HEK293 (cell line): ENCODE measurements at regions not wholly inside any gene's neighbourhood (a gene's known extent, or its start where the extent isn't known, plus 50 kb on each side); places are given as distances from the start of the nearest gene placed in this dataset.

ENCODE experiments used
- CTCF ChIA-PET: fragments of 350-600 bp; formaldehyde crosslinking; extraction: SDS; loops from one replicate; lab custom pipeline; 2021; ENCODE audit warnings: antibody characterized with exemption; lab: Yijun Ruan, JAX
- POLR2A ChIA-PET: fragments of 300-600 bp; formaldehyde crosslinking; extraction: SDS; loops from one replicate; lab custom pipeline; 2020; ENCODE audit warnings: antibody characterized with exemption, inconsistent platforms; lab: Yijun Ruan, JAX
- H3K27ac ChIP-seq: fragments of 200-500 bp; sonication (Bioruptor generic); 2 replicates; pipeline ENCODE4 v1.5.1; 2014; ENCODE audit warnings: low read depth, low read length, control low read depth, inconsistent platforms; ENCODE audit errors: extremely low read depth
- H3K36me3 ChIP-seq, 2 experiments: fragments of 200-500 bp in 1 of 2; sonication (Bioruptor generic) in 1 of 2; 1 replicate in 1 of 2; 2 replicates in 1 of 2; pipeline ENCODE4 v1.5.1; 2014 to 2017; ENCODE audit warnings: inconsistent platforms in 2 of 2, low read length in 2 of 2; ENCODE audit not compliant: control insufficient read depth in 2 of 2, insufficient read depth in 1 of 2
- H3K4me1 ChIP-seq: fragments of 200-500 bp; sonication (Bioruptor generic); 2 replicates; pipeline ENCODE4 v1.5.1; 2014; ENCODE audit warnings: mild to moderate bottlenecking, low read length, inconsistent platforms; ENCODE audit not compliant: control insufficient read depth, insufficient read depth
- H3K4me3 ChIP-seq: 2 replicates; pipeline ENCODE4 v1.5.1; 2011; ENCODE audit warnings: low read depth, mild to moderate bottlenecking, control low read depth, low read length, moderate library complexity
- H3K9me3 ChIP-seq: fragments of 200-500 bp; sonication (Bioruptor generic); 2 replicates; pipeline ENCODE4 v1.5.1; 2014; ENCODE audit warnings: low read depth, low read length, inconsistent platforms; ENCODE audit not compliant: control insufficient read depth, insufficient read depth
- GLI2 ChIP-seq: fragments of 450-650 bp; formaldehyde crosslinking; IDR thresholded peaks from 2 replicates; pipeline ENCODE4; 2017; ENCODE audit warnings: missing biosample characterization, missing genetic modification characterization, low read depth, borderline replicate concordance
- HOXD13 ChIP-seq: sonication (generic); formaldehyde crosslinking; IDR thresholded peaks from 2 replicates; pipeline ENCODE4 v1.8.0; 2022; ENCODE audit warnings: missing genetic modification reagents, borderline replicate concordance
- KLF10 ChIP-seq: fragments of 450-650 bp; IDR thresholded peaks from 2 replicates; pipeline ENCODE4 v1.5.1; 2018; ENCODE audit warnings: missing biosample characterization, mild to moderate bottlenecking, missing genetic modification characterization
- MEIS1 ChIP-seq: sonication (generic); formaldehyde crosslinking; IDR thresholded peaks from 2 replicates; pipeline ENCODE4 v1.8.1; 2022; ENCODE audit warnings: missing genetic modification reagents, mild to moderate bottlenecking, borderline replicate concordance
- ZBTB17 ChIP-seq: fragments of 450-650 bp; formaldehyde crosslinking; IDR thresholded peaks from 2 replicates; pipeline ENCODE4 v1.5.1; 2016; ENCODE audit warnings: missing biosample characterization, missing genetic modification characterization
- ZBTB8A ChIP-seq: fragments of 450-650 bp; formaldehyde crosslinking; IDR thresholded peaks from 2 replicates; pipeline ENCODE4 v1.5.1; 2016; ENCODE audit warnings: missing biosample characterization, missing genetic modification characterization
- ZFHX2 ChIP-seq: fragments of 450-650 bp; formaldehyde crosslinking; conservative IDR thresholded peaks from 2 replicates; pipeline ENCODE4 v1.5.1; 2016; ENCODE audit warnings: missing biosample characterization, missing genetic modification characterization
- ZNF175 ChIP-seq: fragments of 450-650 bp; formaldehyde crosslinking; IDR thresholded peaks from 2 replicates; pipeline ENCODE4 v1.5.1; 2016; ENCODE audit warnings: missing biosample characterization, missing genetic modification characterization
- ZNF248 ChIP-seq: fragments of 450-650 bp; formaldehyde crosslinking; IDR thresholded peaks from 2 replicates; pipeline ENCODE4 v1.5.1; 2017; ENCODE audit warnings: missing biosample characterization, missing genetic modification characterization
- ZNF404 ChIP-seq: fragments of 450-650 bp; formaldehyde crosslinking; IDR thresholded peaks from 2 replicates; pipeline ENCODE4 v1.5.1; 2017; ENCODE audit warnings: missing biosample characterization, missing genetic modification characterization
- ZNF48 ChIP-seq: fragments of 450-650 bp; formaldehyde crosslinking; IDR thresholded peaks from 2 replicates; pipeline ENCODE4 v1.5.1; 2016; ENCODE audit warnings: missing biosample characterization, missing genetic modification characterization
- ZNF621 ChIP-seq: fragments of 450-650 bp; formaldehyde crosslinking; IDR thresholded peaks from 2 replicates; pipeline ENCODE4 v1.5.1; 2017; ENCODE audit warnings: missing biosample characterization, missing genetic modification characterization
- ZNF677 ChIP-seq: fragments of 450-650 bp; IDR thresholded peaks from 2 replicates; pipeline ENCODE4 v1.5.0; 2018; ENCODE audit warnings: missing biosample characterization, mild to moderate bottlenecking, missing genetic modification characterization, moderate library complexity
- ZNF701 ChIP-seq: fragments of 450-650 bp; formaldehyde crosslinking; IDR thresholded peaks from 2 replicates; pipeline ENCODE4 v1.5.1; 2016; ENCODE audit warnings: missing biosample characterization, missing genetic modification characterization
- ZNF791 ChIP-seq: fragments of 450-650 bp; formaldehyde crosslinking; IDR thresholded peaks from 2 replicates; pipeline ENCODE4 v1.5.1; 2016; ENCODE audit warnings: missing biosample characterization, missing genetic modification characterization
- ZNF843 ChIP-seq: fragments of 450-650 bp; formaldehyde crosslinking; IDR thresholded peaks from 2 replicates; pipeline ENCODE4 v1.5.1; 2016; ENCODE audit warnings: missing biosample characterization, missing genetic modification characterization
- TF ChIP-seq, protein P1 (sequence below): fragments of 450-650 bp; formaldehyde crosslinking; IDR thresholded peaks from 2 replicates; pipeline ENCODE4 v1.5.1; 2017; ENCODE audit warnings: missing biosample characterization, missing genetic modification characterization
- TF ChIP-seq, protein P2 (sequence below): fragments of 450-650 bp; formaldehyde crosslinking; IDR thresholded peaks from 2 replicates; pipeline ENCODE4 v1.5.1; 2017; ENCODE audit warnings: missing biosample characterization, missing genetic modification characterization
- TF ChIP-seq, protein P3 (sequence below): IDR thresholded peaks from 2 replicates; pipeline ENCODE4 v1.6.1; 2011; ENCODE audit warnings: mild to moderate bottlenecking, low read depth, low read length, borderline replicate concordance
- TF ChIP-seq, protein P4 (sequence below): fragments of 450-650 bp; formaldehyde crosslinking; conservative IDR thresholded peaks from 2 replicates; pipeline ENCODE4 v1.5.1; 2016; ENCODE audit warnings: low read depth, missing biosample characterization, missing genetic modification characterization
- TF ChIP-seq, protein P5 (sequence below): fragments of 450-650 bp; formaldehyde crosslinking; IDR thresholded peaks from 2 replicates; pipeline ENCODE4 v1.5.1; 2016; ENCODE audit warnings: missing biosample characterization, missing genetic modification characterization
- TF ChIP-seq, protein P6 (sequence below): fragments of 450-650 bp; formaldehyde crosslinking; IDR thresholded peaks from 2 replicates; pipeline ENCODE4 v1.5.1; 2016; ENCODE audit warnings: missing biosample characterization, missing genetic modification characterization, borderline replicate concordance

DNA sequence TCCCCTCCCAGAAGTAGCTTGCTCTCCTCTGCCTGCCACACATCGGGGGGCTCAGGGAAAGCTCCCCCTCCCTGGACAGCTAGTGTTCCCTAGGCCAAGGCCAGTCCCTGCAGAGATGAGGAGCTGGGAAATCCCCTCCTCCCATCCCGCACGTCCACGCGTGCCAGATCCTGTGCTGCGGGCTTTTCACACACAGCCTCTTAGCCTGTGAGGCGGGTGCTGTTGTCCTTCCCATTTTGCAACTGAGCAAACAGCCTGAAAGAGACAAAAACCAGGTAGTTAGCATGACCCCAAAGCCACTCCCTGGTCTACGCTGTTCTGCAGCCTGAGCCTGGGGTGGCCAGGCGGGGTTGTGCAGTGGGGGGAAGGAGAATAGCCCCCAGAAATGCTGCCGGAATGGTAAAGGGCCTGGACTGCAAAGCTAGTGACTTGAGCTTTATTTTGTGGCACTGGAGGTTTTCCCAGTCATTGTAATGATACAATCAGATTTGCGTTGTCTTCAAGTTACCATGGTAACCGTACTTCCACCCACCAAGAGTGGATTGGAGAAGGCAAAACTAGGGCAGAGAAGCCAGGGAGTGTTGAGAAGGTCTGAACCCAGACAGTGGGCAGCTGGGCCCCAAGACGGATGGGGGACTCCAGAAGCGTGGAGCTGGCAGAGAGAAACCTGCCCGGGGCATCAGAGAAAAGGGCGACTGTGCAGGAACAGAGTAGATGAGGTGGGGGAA is 98.6 kb upstream of the KCTD7 start (continued):
- TF ChIP-seq, protein P1, sequence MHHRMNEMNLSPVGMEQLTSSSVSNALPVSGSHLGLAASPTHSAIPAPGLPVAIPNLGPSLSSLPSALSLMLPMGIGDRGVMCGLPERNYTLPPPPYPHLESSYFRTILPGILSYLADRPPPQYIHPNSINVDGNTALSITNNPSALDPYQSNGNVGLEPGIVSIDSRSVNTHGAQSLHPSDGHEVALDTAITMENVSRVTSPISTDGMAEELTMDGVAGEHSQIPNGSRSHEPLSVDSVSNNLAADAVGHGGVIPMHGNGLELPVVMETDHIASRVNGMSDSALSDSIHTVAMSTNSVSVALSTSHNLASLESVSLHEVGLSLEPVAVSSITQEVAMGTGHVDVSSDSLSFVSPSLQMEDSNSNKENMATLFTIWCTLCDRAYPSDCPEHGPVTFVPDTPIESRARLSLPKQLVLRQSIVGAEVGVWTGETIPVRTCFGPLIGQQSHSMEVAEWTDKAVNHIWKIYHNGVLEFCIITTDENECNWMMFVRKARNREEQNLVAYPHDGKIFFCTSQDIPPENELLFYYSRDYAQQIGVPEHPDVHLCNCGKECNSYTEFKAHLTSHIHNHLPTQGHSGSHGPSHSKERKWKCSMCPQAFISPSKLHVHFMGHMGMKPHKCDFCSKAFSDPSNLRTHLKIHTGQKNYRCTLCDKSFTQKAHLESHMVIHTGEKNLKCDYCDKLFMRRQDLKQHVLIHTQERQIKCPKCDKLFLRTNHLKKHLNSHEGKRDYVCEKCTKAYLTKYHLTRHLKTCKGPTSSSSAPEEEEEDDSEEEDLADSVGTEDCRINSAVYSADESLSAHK (tag by site-specific recombination) = no peak
- TF ChIP-seq, protein P2, sequence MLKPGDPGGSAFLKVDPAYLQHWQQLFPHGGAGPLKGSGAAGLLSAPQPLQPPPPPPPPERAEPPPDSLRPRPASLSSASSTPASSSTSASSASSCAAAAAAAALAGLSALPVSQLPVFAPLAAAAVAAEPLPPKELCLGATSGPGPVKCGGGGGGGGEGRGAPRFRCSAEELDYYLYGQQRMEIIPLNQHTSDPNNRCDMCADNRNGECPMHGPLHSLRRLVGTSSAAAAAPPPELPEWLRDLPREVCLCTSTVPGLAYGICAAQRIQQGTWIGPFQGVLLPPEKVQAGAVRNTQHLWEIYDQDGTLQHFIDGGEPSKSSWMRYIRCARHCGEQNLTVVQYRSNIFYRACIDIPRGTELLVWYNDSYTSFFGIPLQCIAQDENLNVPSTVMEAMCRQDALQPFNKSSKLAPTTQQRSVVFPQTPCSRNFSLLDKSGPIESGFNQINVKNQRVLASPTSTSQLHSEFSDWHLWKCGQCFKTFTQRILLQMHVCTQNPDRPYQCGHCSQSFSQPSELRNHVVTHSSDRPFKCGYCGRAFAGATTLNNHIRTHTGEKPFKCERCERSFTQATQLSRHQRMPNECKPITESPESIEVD = no peak
- TF ChIP-seq ZNF48 (tag by site-specific recombination) = no peak
- TF ChIP-seq, protein P3, sequence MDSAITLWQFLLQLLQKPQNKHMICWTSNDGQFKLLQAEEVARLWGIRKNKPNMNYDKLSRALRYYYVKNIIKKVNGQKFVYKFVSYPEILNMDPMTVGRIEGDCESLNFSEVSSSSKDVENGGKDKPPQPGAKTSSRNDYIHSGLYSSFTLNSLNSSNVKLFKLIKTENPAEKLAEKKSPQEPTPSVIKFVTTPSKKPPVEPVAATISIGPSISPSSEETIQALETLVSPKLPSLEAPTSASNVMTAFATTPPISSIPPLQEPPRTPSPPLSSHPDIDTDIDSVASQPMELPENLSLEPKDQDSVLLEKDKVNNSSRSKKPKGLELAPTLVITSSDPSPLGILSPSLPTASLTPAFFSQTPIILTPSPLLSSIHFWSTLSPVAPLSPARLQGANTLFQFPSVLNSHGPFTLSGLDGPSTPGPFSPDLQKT = no peak
- no peak for TF ChIP-seq ZNF843 (tag by site-specific recombination)
- TF ChIP-seq ZNF621 (tag by site-specific recombination) = no peak
- TF ChIP-seq MEIS1 = no peak
- no peak for TF ChIP-seq GLI2 (tag by site-specific recombination)
- TF ChIP-seq ZBTB17 = no peak
- TF ChIP-seq ZNF248 = no peak
- no peak for TF ChIP-seq ZFHX2 (tag by site-specific recombination)
- no peak for TF ChIP-seq ZNF701
- no peak for TF ChIP-seq ZNF677 (tag by site-specific recombination)
- TF ChIP-seq, protein P4, sequence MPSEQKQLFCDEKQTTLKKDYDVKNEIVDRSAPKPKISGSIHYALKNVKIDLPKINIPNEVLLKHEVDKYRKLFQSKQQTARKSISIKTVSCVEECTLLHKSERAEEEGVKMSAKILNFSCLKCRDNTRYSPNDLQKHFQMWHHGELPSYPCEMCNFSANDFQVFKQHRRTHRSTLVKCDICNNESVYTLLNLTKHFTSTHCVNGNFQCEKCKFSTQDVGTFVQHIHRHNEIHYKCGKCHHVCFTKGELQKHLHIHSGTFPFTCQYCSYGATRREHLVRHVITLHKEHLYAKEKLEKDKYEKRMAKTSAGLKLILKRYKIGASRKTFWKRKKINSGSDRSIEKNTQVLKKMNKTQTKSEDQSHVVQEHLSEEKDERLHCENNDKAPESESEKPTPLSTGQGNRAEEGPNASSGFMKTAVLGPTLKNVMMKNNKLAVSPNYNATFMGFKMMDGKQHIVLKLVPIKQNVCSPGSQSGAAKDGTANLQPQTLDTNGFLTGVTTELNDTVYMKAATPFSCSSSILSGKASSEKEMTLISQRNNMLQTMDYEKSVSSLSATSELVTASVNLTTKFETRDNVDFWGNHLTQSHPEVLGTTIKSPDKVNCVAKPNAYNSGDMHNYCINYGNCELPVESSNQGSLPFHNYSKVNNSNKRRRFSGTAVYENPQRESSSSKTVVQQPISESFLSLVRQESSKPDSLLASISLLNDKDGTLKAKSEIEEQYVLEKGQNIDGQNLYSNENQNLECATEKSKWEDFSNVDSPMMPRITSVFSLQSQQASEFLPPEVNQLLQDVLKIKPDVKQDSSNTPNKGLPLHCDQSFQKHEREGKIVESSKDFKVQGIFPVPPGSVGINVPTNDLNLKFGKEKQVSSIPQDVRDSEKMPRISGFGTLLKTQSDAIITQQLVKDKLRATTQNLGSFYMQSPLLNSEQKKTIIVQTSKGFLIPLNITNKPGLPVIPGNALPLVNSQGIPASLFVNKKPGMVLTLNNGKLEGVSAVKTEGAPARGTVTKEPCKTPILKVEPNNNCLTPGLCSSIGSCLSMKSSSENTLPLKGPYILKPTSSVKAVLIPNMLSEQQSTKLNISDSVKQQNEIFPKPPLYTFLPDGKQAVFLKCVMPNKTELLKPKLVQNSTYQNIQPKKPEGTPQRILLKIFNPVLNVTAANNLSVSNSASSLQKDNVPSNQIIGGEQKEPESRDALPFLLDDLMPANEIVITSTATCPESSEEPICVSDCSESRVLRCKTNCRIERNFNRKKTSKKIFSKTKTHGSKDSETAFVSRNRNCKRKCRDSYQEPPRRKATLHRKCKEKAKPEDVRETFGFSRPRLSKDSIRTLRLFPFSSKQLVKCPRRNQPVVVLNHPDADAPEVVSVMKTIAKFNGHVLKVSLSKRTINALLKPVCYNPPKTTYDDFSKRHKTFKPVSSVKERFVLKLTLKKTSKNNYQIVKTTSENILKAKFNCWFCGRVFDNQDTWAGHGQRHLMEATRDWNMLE (tag by site-specific recombination) = no peak

DNA sequence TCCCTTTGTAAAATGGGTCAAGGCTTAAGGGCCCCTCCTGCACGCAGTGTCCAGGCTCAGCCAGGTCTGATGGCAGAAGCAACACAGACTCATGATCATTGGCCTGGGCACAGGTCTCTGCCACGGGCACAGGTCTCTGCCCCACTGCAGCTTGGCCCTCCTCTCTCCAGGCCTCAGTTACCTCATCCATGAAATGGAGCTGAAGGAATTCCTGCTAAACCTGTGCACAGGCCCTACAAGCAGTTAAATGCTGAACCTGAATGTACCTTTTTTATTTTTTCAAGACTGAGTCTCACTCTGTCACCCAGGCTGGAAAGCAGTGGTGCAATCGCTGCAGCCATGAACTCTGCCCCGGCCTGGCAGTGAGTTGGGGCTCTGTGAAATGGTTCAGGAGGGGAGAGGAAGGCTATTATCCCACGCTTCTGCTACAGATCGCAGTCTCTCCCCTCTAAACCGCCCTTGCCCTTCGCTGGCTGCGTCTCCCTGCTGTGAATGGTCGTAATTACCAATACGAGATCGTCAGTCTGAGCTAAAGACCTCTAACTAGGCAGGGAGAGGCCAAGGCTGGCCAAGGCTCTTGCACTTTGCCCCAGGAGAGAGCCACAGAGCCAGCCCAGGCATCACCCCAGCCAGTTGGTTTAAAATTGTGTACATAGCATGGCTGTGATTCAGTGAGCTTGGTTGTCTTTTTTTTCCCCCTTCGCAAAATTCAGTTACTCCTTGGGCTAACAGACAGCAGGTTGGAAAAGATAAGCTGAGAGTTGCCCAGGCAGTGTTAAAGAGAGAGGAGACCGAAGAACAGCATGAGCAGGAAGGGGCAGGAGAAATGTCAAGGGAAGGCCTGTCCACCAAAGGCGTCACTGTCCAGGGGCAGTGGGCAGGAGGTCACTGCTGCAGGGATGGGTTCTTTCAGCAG is 93.0 kb upstream of the KCTD7 start:
- H3K9me3 ChIP-seq = no peaks in the 10 kb centered on the region
- H3K4me3 ChIP-seq = no peak overlapping the region
- no peaks in the 10 kb centered on the region; a peak in 1 of 3 replicates for H3K36me3 ChIP-seq
- H3K27ac ChIP-seq = no peak overlapping the region
- ChIA-PET CTCF (no interaction called here), POLR2A (interaction anchor here (0.8 kb wide), 1 partner anchor 42 kb away, joined by 3 read pairs; no protein-coding TSS in a partner anchor)
- no peaks in the 10 kb centered on the region for H3K4me1 ChIP-seq
- no peak for TF ChIP-seq ZBTB8A (tag by site-specific recombination)
- no peak for TF ChIP-seq KLF10 (tag by site-specific recombination)
- TF ChIP-seq HOXD13 = no peak
- TF ChIP-seq ZNF175 (tag by site-specific recombination) = no peak
- TF ChIP-seq ZNF791 (tag by site-specific recombination) = no peak
- no peak for TF ChIP-seq ZNF701
- TF ChIP-seq, protein P5, sequence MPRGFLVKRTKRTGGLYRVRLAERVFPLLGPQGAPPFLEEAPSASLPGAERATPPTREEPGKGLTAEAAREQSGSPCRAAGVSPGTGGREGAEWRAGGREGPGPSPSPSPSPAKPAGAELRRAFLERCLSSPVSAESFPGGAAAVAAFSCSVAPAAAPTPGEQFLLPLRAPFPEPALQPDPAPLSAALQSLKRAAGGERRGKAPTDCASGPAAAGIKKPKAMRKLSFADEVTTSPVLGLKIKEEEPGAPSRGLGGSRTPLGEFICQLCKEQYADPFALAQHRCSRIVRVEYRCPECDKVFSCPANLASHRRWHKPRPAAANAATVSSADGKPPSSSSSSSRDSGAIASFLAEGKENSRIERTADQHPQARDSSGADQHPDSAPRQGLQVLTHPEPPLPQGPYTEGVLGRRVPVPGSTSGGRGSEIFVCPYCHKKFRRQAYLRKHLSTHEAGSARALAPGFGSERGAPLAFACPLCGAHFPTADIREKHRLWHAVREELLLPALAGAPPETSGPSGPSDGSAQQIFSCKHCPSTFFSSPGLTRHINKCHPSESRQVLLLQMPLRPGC (tag by site-specific recombination) = no peak
- TF ChIP-seq, protein P6, sequence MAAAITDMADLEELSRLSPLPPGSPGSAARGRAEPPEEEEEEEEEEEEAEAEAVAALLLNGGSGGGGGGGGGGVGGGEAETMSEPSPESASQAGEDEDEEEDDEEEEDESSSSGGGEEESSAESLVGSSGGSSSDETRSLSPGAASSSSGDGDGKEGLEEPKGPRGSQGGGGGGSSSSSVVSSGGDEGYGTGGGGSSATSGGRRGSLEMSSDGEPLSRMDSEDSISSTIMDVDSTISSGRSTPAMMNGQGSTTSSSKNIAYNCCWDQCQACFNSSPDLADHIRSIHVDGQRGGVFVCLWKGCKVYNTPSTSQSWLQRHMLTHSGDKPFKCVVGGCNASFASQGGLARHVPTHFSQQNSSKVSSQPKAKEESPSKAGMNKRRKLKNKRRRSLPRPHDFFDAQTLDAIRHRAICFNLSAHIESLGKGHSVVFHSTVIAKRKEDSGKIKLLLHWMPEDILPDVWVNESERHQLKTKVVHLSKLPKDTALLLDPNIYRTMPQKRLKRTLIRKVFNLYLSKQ (tag by site-specific recombination) = no peak
- no peak for TF ChIP-seq ZNF404 (tag by site-specific recombination)
